ENCODE measurements at regions not wholly inside any gene's neighbourhood (a gene's known extent, or its start where the extent isn't known, plus 50 kb on each side); places are given as distances from the start of the nearest gene placed in this dataset.

DNA sequence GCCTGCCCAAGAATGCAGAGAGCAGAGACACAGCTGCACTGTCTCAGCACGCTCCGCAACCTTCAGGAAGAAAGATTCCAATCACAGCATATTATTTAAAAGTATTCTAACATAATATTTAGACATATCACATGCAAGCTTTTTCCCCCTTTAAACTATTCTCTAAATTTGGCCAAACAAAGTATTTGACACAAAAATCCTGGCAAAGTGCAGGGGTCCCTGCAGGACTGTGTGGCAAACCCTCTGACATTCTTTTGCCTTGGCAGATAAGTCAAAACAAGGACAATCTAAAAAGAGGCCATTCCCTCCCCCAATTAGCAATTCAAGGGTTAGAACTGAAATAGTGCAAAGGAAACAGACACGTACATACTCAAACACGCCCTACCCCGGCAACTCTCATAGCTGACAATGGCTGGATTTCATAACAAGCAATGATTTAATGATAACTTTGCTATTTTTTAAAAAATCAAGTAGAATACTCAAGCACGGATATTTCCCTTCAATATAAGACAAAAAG is 225.3 kb downstream of the MRPL39 start:
- Histone ChIP-seq H3K79me1 (ENCODE audit: low read length) (no peaks in the 10 kb centered on the region), H3K4me2 (ENCODE audit: low read length) (no peak overlapping the region), H3K23ac (ENCODE audit: low read length) (no peak overlapping the region), H2BK120ac (ENCODE audit: insufficient read depth, low read length, poor library complexity) (no peak overlapping the region), H4K12ac (ENCODE audit: low read depth, low read length) (no peak overlapping the region), H2BK5ac (ENCODE audit: low read depth, low read length, poor library complexity) (no peak overlapping the region), H3K27me3 (ENCODE audit: insufficient read depth, low read length) (no peaks in the 10 kb centered on the region), H4K8ac (ENCODE audit: low read depth, low read length) (no peak overlapping the region), H3K4me3 (ENCODE audit: low read depth, low read length) (no peak overlapping the region), H3K9ac (ENCODE audit: low read length) (no peak overlapping the region), H3K79me2 (ENCODE audit: control insufficient read depth, insufficient read depth, low read length, poor library complexity) (no peaks in the 10 kb centered on the region), H3K18ac (ENCODE audit: low read length) (no peak overlapping the region), H3K4ac (ENCODE audit: low read depth, low read length) (no peak overlapping the region), H3K27ac (ENCODE audit: low read depth, low read length) (no peak overlapping the region), H3K9me3 (ENCODE audit: insufficient read depth, low read depth, low read length) (no peaks in the 10 kb centered on the region), H3K36me3 (ENCODE audit: control insufficient read depth in 1 of 2, insufficient read depth in 2 of 2, low read length in 2 of 2) (no peaks in the 10 kb centered on the region), H2AK5ac (ENCODE audit: low read length) (no peak overlapping the region), H3K14ac (ENCODE audit: low read length) (no peak overlapping the region), H2BK12ac (ENCODE audit: low read length) (no peak overlapping the region), H4K91ac (ENCODE audit: low read depth, low read length) (no peak overlapping the region), H2AFZ (ENCODE audit: insufficient read depth, low read length, poor library complexity) (no peak overlapping the region), H3K4me1 (ENCODE audit: control insufficient read depth in 1 of 2, insufficient read depth in 2 of 2, low read length in 2 of 2) (no peaks in the 10 kb centered on the region)
- DNase-seq: no peak
- no CpG with 5 or more reads among the region's 6 CpGs for WGBS (ENCODE audit: extremely low coverage, insufficient coverage, insufficient read length)

DNA sequence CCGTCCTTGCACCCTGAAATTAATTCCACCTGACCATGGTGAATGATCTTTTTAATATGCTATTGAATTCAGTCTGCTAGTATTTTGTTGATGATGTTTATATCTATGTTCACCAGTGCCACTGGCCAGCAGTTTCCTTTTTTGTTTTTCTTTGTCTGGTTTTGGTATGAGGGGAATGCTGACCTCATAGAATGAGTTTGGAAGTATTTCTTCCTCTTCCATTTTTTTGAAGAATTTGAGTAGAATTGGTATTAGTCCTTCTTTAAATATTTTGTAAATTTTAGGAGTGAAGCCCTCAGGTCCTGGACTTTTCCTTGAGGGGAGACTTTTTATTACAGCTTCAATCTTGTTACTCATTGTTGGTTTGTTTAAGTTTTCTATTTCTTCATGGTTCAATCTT is 231.6 kb downstream of the MRPL39 start:
- no peaks in the 10 kb centered on the region for H3K79me2 ChIP-seq (ENCODE audit: control insufficient read depth, insufficient read depth, low read length, poor library complexity)
- no peak overlapping the region for H2BK120ac ChIP-seq (ENCODE audit: insufficient read depth, low read length, poor library complexity)
- no peak overlapping the region for H2AK5ac ChIP-seq (ENCODE audit: low read length)
- H2AFZ ChIP-seq (ENCODE audit: insufficient read depth, low read length, poor library complexity): no peak overlapping the region
- no peak overlapping the region for H3K4me2 ChIP-seq (ENCODE audit: low read length)
- H4K8ac ChIP-seq (ENCODE audit: low read depth, low read length): no peak overlapping the region
- no peaks in the 10 kb centered on the region for H3K9me3 ChIP-seq (ENCODE audit: insufficient read depth, low read depth, low read length)
- H3K4me1 ChIP-seq (ENCODE audit: control insufficient read depth in 1 of 2, insufficient read depth in 2 of 2, low read length in 2 of 2): peaks cover 0 to 2% of the 10 kb centered on the region in 2 experiments
- H2BK12ac ChIP-seq (ENCODE audit: low read length): no peak overlapping the region
- H4K12ac ChIP-seq (ENCODE audit: low read depth, low read length): no peak overlapping the region
- H3K14ac ChIP-seq (ENCODE audit: low read length): no peak overlapping the region
- H3K4me3 ChIP-seq (ENCODE audit: low read depth, low read length): no peak overlapping the region
- no peak overlapping the region for H3K18ac ChIP-seq (ENCODE audit: low read length)
- H2BK5ac ChIP-seq (ENCODE audit: low read depth, low read length, poor library complexity): no peak overlapping the region
- DNase-seq: no peak
- no peak overlapping the region for H4K91ac ChIP-seq (ENCODE audit: low read depth, low read length)
- no peaks in the 10 kb centered on the region for H3K27me3 ChIP-seq (ENCODE audit: insufficient read depth, low read length)
- no peak overlapping the region for H3K4ac ChIP-seq (ENCODE audit: low read depth, low read length)
- no peaks in the 10 kb centered on the region for H3K36me3 ChIP-seq (ENCODE audit: control insufficient read depth in 1 of 2, insufficient read depth in 2 of 2, low read length in 2 of 2)
- H3K23ac ChIP-seq (ENCODE audit: low read length): no peak overlapping the region
- no peak overlapping the region for H3K27ac ChIP-seq (ENCODE audit: low read depth, low read length)
- WGBS (ENCODE audit: extremely low coverage, insufficient coverage, insufficient read length): no CpG with 5 or more reads among the region's 1 CpG
- no peak overlapping the region for H3K9ac ChIP-seq (ENCODE audit: low read length)
- no peaks in the 10 kb centered on the region for H3K79me1 ChIP-seq (ENCODE audit: low read length)

DNA sequence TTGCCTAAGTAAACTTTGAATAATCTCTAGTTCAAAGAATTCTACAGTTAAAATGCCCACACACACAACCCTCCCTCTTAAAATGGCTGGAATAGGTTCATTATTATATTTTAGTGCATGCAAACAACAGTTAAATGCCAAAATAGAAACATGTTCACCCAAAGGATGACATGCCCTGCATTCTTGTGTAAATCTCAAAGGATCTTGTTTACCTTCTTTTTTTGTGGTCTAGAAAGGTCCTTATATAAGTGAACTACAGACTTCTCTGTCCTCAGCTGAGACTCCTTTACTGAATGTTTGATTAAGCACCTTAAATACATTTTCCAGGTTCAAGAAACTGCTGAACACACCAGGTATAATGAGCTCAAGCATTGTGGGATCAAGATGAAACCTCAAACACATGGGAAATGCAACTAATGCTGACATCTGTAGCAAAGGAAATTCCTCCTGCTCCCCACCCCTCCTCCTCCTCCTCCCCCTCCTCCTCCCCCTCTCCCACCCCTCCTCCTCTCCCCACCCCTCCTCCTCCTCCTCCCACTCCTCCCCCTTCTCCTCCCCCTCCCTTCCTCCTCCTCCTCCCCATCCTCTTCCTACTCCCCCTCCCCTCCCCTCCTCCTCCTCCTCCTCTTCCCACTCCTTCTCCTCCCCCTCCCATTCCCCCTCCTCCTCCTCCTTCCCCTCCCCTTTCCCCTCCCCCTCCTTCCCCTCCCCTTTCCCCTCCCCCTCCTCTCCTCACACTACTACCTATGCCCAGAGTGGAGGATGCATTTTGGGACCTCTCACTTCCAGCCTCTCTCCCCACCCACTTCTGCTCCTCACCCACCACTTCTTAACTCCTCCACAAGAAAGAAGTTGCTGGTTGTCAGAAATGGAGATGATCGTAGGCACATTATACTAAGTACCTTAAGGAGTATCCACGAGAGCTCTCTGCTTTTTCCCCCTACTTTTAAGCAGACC is 233.9 kb downstream of the MRPL39 start:
- no peak overlapping the region for H3K14ac ChIP-seq (ENCODE audit: low read length)
- no peak overlapping the region for H3K4me3 ChIP-seq (ENCODE audit: low read depth, low read length)
- no peak overlapping the region for H2AK5ac ChIP-seq (ENCODE audit: low read length)
- H3K23ac ChIP-seq (ENCODE audit: low read length): no peak overlapping the region
- no peak overlapping the region for H2BK120ac ChIP-seq (ENCODE audit: insufficient read depth, low read length, poor library complexity)
- no peak overlapping the region for H4K91ac ChIP-seq (ENCODE audit: low read depth, low read length)
- no peak overlapping the region for H4K8ac ChIP-seq (ENCODE audit: low read depth, low read length)
- no peaks in the 10 kb centered on the region for H3K36me3 ChIP-seq (ENCODE audit: control insufficient read depth in 1 of 2, insufficient read depth in 2 of 2, low read length in 2 of 2)
- no peak overlapping the region for H2BK5ac ChIP-seq (ENCODE audit: low read depth, low read length, poor library complexity)
- no peak overlapping the region for H3K4ac ChIP-seq (ENCODE audit: low read depth, low read length)
- peaks cover 0 to 5% of the 10 kb centered on the region in 2 experiments for H3K4me1 ChIP-seq (ENCODE audit: control insufficient read depth in 1 of 2, insufficient read depth in 2 of 2, low read length in 2 of 2)
- DNase-seq: no peak
- H3K27ac ChIP-seq (ENCODE audit: low read depth, low read length): no peak overlapping the region
- no peaks in the 10 kb centered on the region for H3K79me2 ChIP-seq (ENCODE audit: control insufficient read depth, insufficient read depth, low read length, poor library complexity)
- no peak overlapping the region for H2BK12ac ChIP-seq (ENCODE audit: low read length)
- H3K4me2 ChIP-seq (ENCODE audit: low read length): no peak overlapping the region
- H3K27me3 ChIP-seq (ENCODE audit: insufficient read depth, low read length): no peaks in the 10 kb centered on the region
- H3K9ac ChIP-seq (ENCODE audit: low read length): no peak overlapping the region
- H3K79me1 ChIP-seq (ENCODE audit: low read length): no peaks in the 10 kb centered on the region
- no peaks in the 10 kb centered on the region for H3K9me3 ChIP-seq (ENCODE audit: insufficient read depth, low read depth, low read length)
- no peak overlapping the region for H4K12ac ChIP-seq (ENCODE audit: low read depth, low read length)
- no peak overlapping the region for H2AFZ ChIP-seq (ENCODE audit: insufficient read depth, low read length, poor library complexity)
- no CpG with 5 or more reads among the region's 2 CpGs for WGBS (ENCODE audit: extremely low coverage, insufficient coverage, insufficient read length)
- no peak overlapping the region for H3K18ac ChIP-seq (ENCODE audit: low read length)

DNA sequence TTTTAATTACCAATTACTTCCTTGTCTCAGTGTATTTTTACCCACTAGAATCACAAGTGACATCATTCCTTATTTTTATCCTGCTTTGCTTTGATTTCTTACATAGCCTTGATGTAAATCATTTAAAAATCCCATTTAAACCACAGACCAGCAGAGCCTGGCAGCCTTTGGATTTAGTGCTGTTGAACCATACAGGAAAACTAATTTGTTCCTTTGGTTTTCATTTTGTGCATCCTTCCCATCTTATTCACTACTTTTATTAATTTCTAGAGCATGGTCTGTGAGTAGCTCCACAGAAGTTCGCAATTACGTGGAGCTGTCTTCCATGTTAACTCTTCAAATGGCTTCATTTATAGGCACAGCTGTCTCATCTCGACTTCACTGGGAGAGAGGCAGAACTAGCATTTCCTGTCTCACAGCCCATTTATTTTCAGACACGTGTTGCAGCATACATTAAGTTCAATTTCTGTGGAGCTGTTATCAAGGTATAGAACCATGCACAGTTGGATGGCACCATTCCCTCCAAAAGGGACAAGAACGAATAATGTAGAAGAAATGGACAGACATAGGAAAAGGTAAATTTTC is 235.3 kb downstream of the MRPL39 start:
- no peak overlapping the region for H2AK5ac ChIP-seq (ENCODE audit: low read length)
- H3K14ac ChIP-seq (ENCODE audit: low read length): no peak overlapping the region
- H2BK120ac ChIP-seq (ENCODE audit: insufficient read depth, low read length, poor library complexity): no peak overlapping the region
- no CpG with 5 or more reads among the region's 5 CpGs for WGBS (ENCODE audit: extremely low coverage, insufficient coverage, insufficient read length)
- H4K8ac ChIP-seq (ENCODE audit: low read depth, low read length): no peak overlapping the region
- no peaks in the 10 kb centered on the region for H3K36me3 ChIP-seq (ENCODE audit: control insufficient read depth in 1 of 2, insufficient read depth in 2 of 2, low read length in 2 of 2)
- no peak overlapping the region for H3K9ac ChIP-seq (ENCODE audit: low read length)
- no peak overlapping the region for H3K4me3 ChIP-seq (ENCODE audit: low read depth, low read length)
- H4K12ac ChIP-seq (ENCODE audit: low read depth, low read length): no peak overlapping the region
- H3K79me1 ChIP-seq (ENCODE audit: low read length): no peaks in the 10 kb centered on the region
- no peaks in the 10 kb centered on the region for H3K79me2 ChIP-seq (ENCODE audit: control insufficient read depth, insufficient read depth, low read length, poor library complexity)
- no peak overlapping the region for H3K18ac ChIP-seq (ENCODE audit: low read length)
- DNase-seq: no peak
- no peak overlapping the region for H3K4ac ChIP-seq (ENCODE audit: low read depth, low read length)
- no peak overlapping the region for H4K91ac ChIP-seq (ENCODE audit: low read depth, low read length)
- peaks cover 0 to 5% of the 10 kb centered on the region in 2 experiments for H3K4me1 ChIP-seq (ENCODE audit: control insufficient read depth in 1 of 2, insufficient read depth in 2 of 2, low read length in 2 of 2)
- H3K27ac ChIP-seq (ENCODE audit: low read depth, low read length): no peak overlapping the region
- no peaks in the 10 kb centered on the region for H3K27me3 ChIP-seq (ENCODE audit: insufficient read depth, low read length)
- no peaks in the 10 kb centered on the region for H3K9me3 ChIP-seq (ENCODE audit: insufficient read depth, low read depth, low read length)
- no peak overlapping the region for H2AFZ ChIP-seq (ENCODE audit: insufficient read depth, low read length, poor library complexity)
- H2BK5ac ChIP-seq (ENCODE audit: low read depth, low read length, poor library complexity): no peak overlapping the region
- no peak overlapping the region for H3K23ac ChIP-seq (ENCODE audit: low read length)
- no peak overlapping the region for H2BK12ac ChIP-seq (ENCODE audit: low read length)
- H3K4me2 ChIP-seq (ENCODE audit: low read length): no peak overlapping the region
